Testis (tissue), 2 donors: ENCODE measurements at regions not wholly inside any gene's neighbourhood (a gene's known extent, or its start where the extent isn't known, plus 50 kb on each side); places are given as distances from the start of the nearest gene placed in this dataset.

Experiments used
- CTCF ChIP-seq, 3 experiments: fragments of 450-650 bp in 2 of 3; fragments of 200-600 bp in 1 of 3; sonication (generic) in 1 of 3; IDR thresholded peaks; one replicate each; pipeline ENCODE4 v1.5.1; 2016 to 2019; ENCODE audit warnings: antibody characterized with exemption in 3 of 3, mild to moderate bottlenecking in 2 of 3, moderate library complexity in 1 of 3
- POLR2A ChIP-seq: fragments of 450-650 bp; IDR thresholded peaks from one replicate; pipeline ENCODE4 v1.6.1; 2017; ENCODE audit warnings: antibody characterized with exemption, mild to moderate bottlenecking, moderate library complexity

DNA sequence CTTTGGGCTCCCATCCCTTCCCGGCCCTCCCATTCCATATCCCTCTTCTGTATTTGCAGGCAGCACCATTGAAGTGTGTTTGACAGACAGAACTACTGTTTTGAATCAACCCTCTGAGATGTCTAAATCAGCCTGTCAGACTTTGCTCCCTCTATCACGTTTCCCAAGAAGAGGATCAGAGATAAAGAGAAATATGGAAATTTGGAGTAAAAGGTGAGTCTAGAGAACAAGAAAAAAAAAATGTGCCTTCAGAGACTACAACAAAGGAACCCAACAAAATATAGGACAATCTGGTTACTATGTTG, 133.4 kb upstream of the NCK2 start:
- TF ChIP-seq CTCF (IDR thresholded peaks at IDR 0.05): no peak
- TF ChIP-seq POLR2A: no peak
